ENCODE measurements at regions not wholly inside any gene's neighbourhood (a gene's known extent, or its start where the extent isn't known, plus 50 kb on each side); places are given as distances from the start of the nearest gene placed in this dataset.
"Not testable (repeated sequence)": the region's sequence is repeated elsewhere in the genome, so short reads cannot be mapped to it uniquely, and the experiment has no call there.

- ATAC-seq (ENCODE audit: insufficient read depth, low read depth) (no peak), DNase-seq (no peak)
- Histone ChIP-seq H3K9me3 (ENCODE audit: insufficient read depth, low read length, severe bottlenecking) (no peaks in the 10 kb centered on the region), H3K36me3 (ENCODE audit: insufficient read depth, low read length) (no peaks in the 10 kb centered on the region), H2AFZ (ENCODE audit: low read depth, low read length) (no peak overlapping the region), H3K79me2 (ENCODE audit: insufficient read depth, low read length) (no peaks in the 10 kb centered on the region), H3K27me3 (ENCODE audit: insufficient read depth, low read length, poor library complexity) (no peaks in the 10 kb centered on the region), H4K20me1 (ENCODE audit: insufficient read depth, low read length) (no peaks in the 10 kb centered on the region), H3K4me3 (ENCODE audit: low read depth in 1 of 2, low read length in 2 of 2) (no peak overlapping the region), H3K9ac (ENCODE audit: low read depth, low read length) (no peak overlapping the region), H3K4me2 (ENCODE audit: insufficient read depth, low read length) (no peak overlapping the region), H3K4me1 (ENCODE audit: insufficient read depth, low read length) (no peaks in the 10 kb centered on the region), H3K27ac (ENCODE audit: low read length) (no peak overlapping the region)
- TF ChIP-seq EZH2 (IDR thresholded peaks at IDR 0.05; ENCODE audit: borderline replicate concordance, low read depth, low read length, severe bottlenecking), result no peak
- TF ChIP-seq CTCF (IDR thresholded peaks at IDR 0.05; ENCODE audit: borderline replicate concordance, extremely low read depth, low read length, poor library complexity, severe bottlenecking), result no peak
These were observed 113.4 kb upstream of the CDK6 start for GRCh38 chr7:92949748-92950147.

GRCh38 chr7:92945840-92946239 lies 109.5 kb upstream of the CDK6 start:
- Histone ChIP-seq H3K79me2 (ENCODE audit: insufficient read depth, low read length) (no peaks in the 10 kb centered on the region), H2AFZ (ENCODE audit: low read depth, low read length) (no peak overlapping the region), H3K4me2 (ENCODE audit: insufficient read depth, low read length) (no peak overlapping the region), H3K27me3 (ENCODE audit: insufficient read depth, low read length, poor library complexity) (no peaks in the 10 kb centered on the region), H3K36me3 (ENCODE audit: insufficient read depth, low read length) (no peaks in the 10 kb centered on the region), H3K4me3 (ENCODE audit: low read depth in 1 of 2, low read length in 2 of 2) (no peak overlapping the region), H3K4me1 (ENCODE audit: insufficient read depth, low read length) (no peaks in the 10 kb centered on the region), H3K9ac (ENCODE audit: low read depth, low read length) (no peak overlapping the region), H3K27ac (ENCODE audit: low read length) (no peak overlapping the region), H4K20me1 (ENCODE audit: insufficient read depth, low read length) (no peaks in the 10 kb centered on the region), H3K9me3 (ENCODE audit: insufficient read depth, low read length, severe bottlenecking) (no peaks in the 10 kb centered on the region)
- DNase-seq (no peak), ATAC-seq (ENCODE audit: insufficient read depth, low read depth) (no peak)
- TF ChIP-seq CTCF (IDR thresholded peaks at IDR 0.05; ENCODE audit: borderline replicate concordance, extremely low read depth, low read length, poor library complexity, severe bottlenecking) (no peak), EZH2 (IDR thresholded peaks at IDR 0.05; ENCODE audit: borderline replicate concordance, low read depth, low read length, severe bottlenecking) (no peak)

DNA sequence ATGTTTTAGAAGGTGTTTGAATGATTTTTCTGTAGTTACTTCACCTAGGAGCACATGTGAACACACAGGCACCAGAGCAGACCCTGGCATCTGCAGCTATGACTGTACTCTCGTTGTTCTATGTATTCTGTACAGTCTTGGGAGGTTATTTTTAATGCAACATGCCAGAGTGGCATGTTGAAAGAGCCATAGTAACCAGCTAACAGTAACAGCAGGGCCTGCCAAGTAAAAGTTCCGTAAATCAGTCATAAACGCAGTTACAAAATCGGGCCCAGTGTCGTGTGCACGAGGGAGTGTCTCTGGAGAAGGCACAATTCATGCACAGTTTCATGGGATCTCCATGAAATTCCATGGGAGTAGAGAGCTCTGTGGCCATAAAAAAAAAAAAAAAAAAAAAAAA lies 108.3 kb upstream of the CDK6 start:
- Histone ChIP-seq H3K4me1 (ENCODE audit: insufficient read depth, low read length) (no peaks in the 10 kb centered on the region), H3K9ac (ENCODE audit: low read depth, low read length) (no peak overlapping the region), H3K27ac (ENCODE audit: low read length) (no peak overlapping the region), H3K27me3 (ENCODE audit: insufficient read depth, low read length, poor library complexity) (no peaks in the 10 kb centered on the region), H3K9me3 (ENCODE audit: insufficient read depth, low read length, severe bottlenecking) (no peaks in the 10 kb centered on the region), H3K79me2 (ENCODE audit: insufficient read depth, low read length) (no peaks in the 10 kb centered on the region), H2AFZ (ENCODE audit: low read depth, low read length) (no peak overlapping the region), H4K20me1 (ENCODE audit: insufficient read depth, low read length) (no peaks in the 10 kb centered on the region), H3K4me3 (ENCODE audit: low read depth in 1 of 2, low read length in 2 of 2) (no peak overlapping the region), H3K4me2 (ENCODE audit: insufficient read depth, low read length) (no peak overlapping the region), H3K36me3 (ENCODE audit: insufficient read depth, low read length) (no peaks in the 10 kb centered on the region)
- DNase-seq, result no peak
- ATAC-seq (ENCODE audit: insufficient read depth, low read depth), result no peak
- TF ChIP-seq CTCF (IDR thresholded peaks at IDR 0.05; ENCODE audit: borderline replicate concordance, extremely low read depth, low read length, poor library complexity, severe bottlenecking), result no peak

DNA sequence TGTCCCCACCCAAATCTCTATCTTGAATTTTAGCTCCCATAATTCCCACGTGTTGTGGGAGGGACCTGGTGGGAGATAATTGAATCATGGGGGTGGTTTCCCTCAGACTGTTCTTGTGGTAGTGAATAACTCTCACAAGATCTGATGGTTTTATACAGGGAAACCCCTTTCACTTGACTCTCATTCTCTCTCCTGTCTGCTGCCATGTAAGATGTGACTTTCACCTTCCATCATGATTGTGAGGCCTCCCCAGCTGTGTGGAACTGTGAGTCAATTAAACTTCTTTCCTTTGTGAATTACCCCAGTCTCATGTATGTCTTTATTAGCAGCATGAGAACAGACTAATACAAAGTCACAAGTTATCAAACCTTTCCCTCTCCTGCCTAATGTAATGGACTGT lies 106.3 kb upstream of the CDK6 start:
- not testable (repeated sequence) for H3K4me1 ChIP-seq (ENCODE audit: insufficient read depth, low read length); H3K9me3 ChIP-seq (ENCODE audit: insufficient read depth, low read length, severe bottlenecking); H3K4me3 ChIP-seq (ENCODE audit: low read depth in 1 of 2, low read length in 2 of 2); H3K79me2 ChIP-seq (ENCODE audit: insufficient read depth, low read length); H3K27ac ChIP-seq (ENCODE audit: low read length); H2AFZ ChIP-seq (ENCODE audit: low read depth, low read length); H3K36me3 ChIP-seq (ENCODE audit: insufficient read depth, low read length); ATAC-seq (ENCODE audit: insufficient read depth, low read depth); H3K9ac ChIP-seq (ENCODE audit: low read depth, low read length); DNase-seq; H3K27me3 ChIP-seq (ENCODE audit: insufficient read depth, low read length, poor library complexity); H3K4me2 ChIP-seq (ENCODE audit: insufficient read depth, low read length); H4K20me1 ChIP-seq (ENCODE audit: insufficient read depth, low read length)
